Adrenal gland (tissue), 9 donors: ENCODE measurements at regions not wholly inside any gene's neighbourhood (a gene's known extent, or its start where the extent isn't known, plus 50 kb on each side); places are given as distances from the start of the nearest gene placed in this dataset.

ENCODE experiments used
- DNase-seq, 7 donors: peaks; one replicate each; pipeline ENCODE4 v3.0.0-alpha.2; 2019 to 2020
- H3K27ac ChIP-seq, 5 donors: fragments of 200-600 bp; sonication (generic) in 4 of 5; 1 replicate in 3 of 5; 2 replicates in 2 of 5; pipeline versions ENCODE4 v1.5.1 to v1.8.0; 2016 to 2020; ENCODE audit warnings: mild to moderate bottlenecking in 1 of 5
- H3K27me3 ChIP-seq: fragments of 200-600 bp; 2 replicates; pipeline ENCODE4 v1.8.0; 2021
- H3K36me3 ChIP-seq, 2 donors: fragments of 200-600 bp; replicated peaks in 1 of 2; 1 replicate in 1 of 2; 2 replicates in 1 of 2; pipeline versions ENCODE4 v1.5.1 to v1.8.0; 2018 to 2022
- H3K4me1 ChIP-seq, 2 donors: fragments of 200-600 bp; replicated peaks in 1 of 2; 1 replicate in 1 of 2; 2 replicates in 1 of 2; pipeline versions ENCODE4 v1.5.1 to v1.8.0; 2018 to 2021
- H3K4me3 ChIP-seq, 4 donors: fragments of 200-600 bp; sonication (generic) in 3 of 4; one replicate each; pipeline ENCODE4 v1.5.1; 2016 to 2018
- H3K9me3 ChIP-seq, 3 donors: fragments of 200-600 bp; sonication (generic) in 1 of 3; replicated peaks in 1 of 3; 1 replicate in 2 of 3; 2 replicates in 1 of 3; pipeline versions ENCODE4 v1.5.1 to v1.8.0; 2016 to 2021
- CTCF ChIP-seq, 6 experiments: fragments of 450-650 bp in 4 of 6; fragments of 200-600 bp in 2 of 6; sonication (generic) in 1 of 6; IDR thresholded peaks; 1 replicate in 5 of 6; 2 replicates in 1 of 6; pipeline versions ENCODE4 v1.5.1 to v1.8.0; 2016 to 2021; ENCODE audit warnings: antibody characterized with exemption in 6 of 6, mild to moderate bottlenecking in 2 of 6, moderate library complexity in 1 of 6
- POLR2A ChIP-seq, 2 donors: fragments of 450-650 bp; IDR thresholded peaks; one replicate each; pipeline ENCODE4 v1.6.1; 2017; ENCODE audit warnings: antibody characterized with exemption in 2 of 2, mild to moderate bottlenecking in 2 of 2, moderate library complexity in 1 of 2
- WGBS, 4 donors: extraction: QIAGEN DNeasy Blood & Tissue Kit in 2 of 4; methylation state at CpG; one replicate each; pipeline versions ENCODE4 v1.1.5 to v1.1.7; 2013 to 2017; 5-methylcytosine and 5-hydroxymethylcytosine counted together
- intact Hi-C, 2 donors: fragments of 100-400 bp; cut with DNase I; formaldehyde crosslinking; loops; one replicate each; pipeline versions ENCODE4 v1.14.1 to v1.15.0; 2022 to 2023
- donor health status: healthy with polysubstance abuse.
- donor health status: Bipolar disorder and iron deficiency.
- donor health status: DM: yes; HTN: yes; CAD: no.
- donor health status: DM: no; HTN: no; CAD: no.
- donor health status: DM: no; HTN: no; CAD: no.

GRCh38 chr12:30814295-30814655, 59.5 kb upstream of the CAPRIN2 start:
- H3K9me3 ChIP-seq: no peaks in the 10 kb centered on the region
- H3K27me3 ChIP-seq: no peaks in the 10 kb centered on the region
- H3K36me3 ChIP-seq: no peaks in the 10 kb centered on the region
- H3K4me1 ChIP-seq: no peaks in the 10 kb centered on the region
- TF ChIP-seq CTCF (IDR thresholded peaks at IDR 0.05) (no peak), POLR2A (IDR thresholded peaks at IDR 0.05) (no peak)
- intact Hi-C loops: no loop called here
- H3K27ac ChIP-seq: no peak overlapping the region
- H3K4me3 ChIP-seq: no peak overlapping the region
- DNase-seq: no peak

- Histone ChIP-seq H3K4me1 (no peaks in the 10 kb centered on the region), H3K9me3 (no peaks in the 10 kb centered on the region), H3K27me3 (no peaks in the 10 kb centered on the region), H3K4me3 (no peak overlapping the region), H3K27ac (no peak overlapping the region), H3K36me3 (no peaks in the 10 kb centered on the region)
- TF ChIP-seq CTCF (IDR thresholded peaks at IDR 0.05): no peak
- no peak for TF ChIP-seq POLR2A (IDR thresholded peaks at IDR 0.05)
- DNase-seq: no peak
- 38 to 73% (median 48%) methylated on average over 3 of the region's 3 CpGs for WGBS, 4 donors
- intact Hi-C loops: no loop called here
These were observed 59.0 kb upstream of the CAPRIN2 start for GRCh38 chr12:30813525-30814294.

GRCh38 chr12:30811966-30812365, 57.2 kb upstream of the CAPRIN2 start:
- DNase-seq: no peak
- H3K36me3 ChIP-seq: no peaks in the 10 kb centered on the region
- intact Hi-C loops: no loop called here
- H3K4me3 ChIP-seq: no peak overlapping the region
- no peaks in the 10 kb centered on the region for H3K4me1 ChIP-seq
- TF ChIP-seq POLR2A (IDR thresholded peaks at IDR 0.05) (no peak), CTCF (IDR thresholded peaks at IDR 0.05) (no peak)
- H3K27me3 ChIP-seq: no peaks in the 10 kb centered on the region
- 62 to 76% (median 70%) methylated on average over 3 to 4 of the region's 4 CpGs for WGBS, 4 donors
- no peaks in the 10 kb centered on the region for H3K9me3 ChIP-seq
- H3K27ac ChIP-seq: no peak overlapping the region

GRCh38 chr12:30810918-30811317, 56.2 kb upstream of the CAPRIN2 start:
- H3K4me1 ChIP-seq: no peaks in the 10 kb centered on the region
- WGBS, 4 donors: 86 to 96% (median 92%) methylated on average over 2 of the region's 2 CpGs
- no peak overlapping the region for H3K27ac ChIP-seq
- no peak for DNase-seq
- H3K27me3 ChIP-seq: no peaks in the 10 kb centered on the region
- intact Hi-C loops: no loop called here
- TF ChIP-seq CTCF (IDR thresholded peaks at IDR 0.05) (no peak), POLR2A (IDR thresholded peaks at IDR 0.05) (no peak)
- no peaks in the 10 kb centered on the region for H3K9me3 ChIP-seq
- H3K36me3 ChIP-seq: no peaks in the 10 kb centered on the region
- no peak overlapping the region for H3K4me3 ChIP-seq
